CD4-positive, alpha-beta T cell (primary cell): ENCODE measurements at regions not wholly inside any gene's neighbourhood (a gene's known extent, or its start where the extent isn't known, plus 50 kb on each side); places are given as distances from the start of the nearest gene placed in this dataset.

Source experiments
- ATAC-seq: fragments of 200-7000 bp; cut with Tn5 transposase; one replicate; pipeline ENCODE4 v1.10.0; 2022; ENCODE audit warnings: mild to moderate bottlenecking; ENCODE audit not compliant: poor library complexity
- CTCF ChIA-PET: fragments of 350-600 bp; sonication (Branson Sonifier 250); formaldehyde crosslinking; loops from one replicate; lab custom pipeline; 2021; ENCODE audit warnings: antibody characterized with exemption, inconsistent platforms; lab: Charles Lee
- POLR2A ChIA-PET: fragments of 350-600 bp; sonication (Branson Sonifier 250); formaldehyde crosslinking; loops from one replicate; lab custom pipeline; 2021; ENCODE audit warnings: antibody characterized with exemption, inconsistent platforms; lab: Charles Lee
- DNase-seq, 14 experiments: peaks; one replicate each; pipeline ENCODE4 v3.0.0-alpha.2; 2013 to 2020; ENCODE audit warnings: mixed read lengths in 2 of 14
- H3K27ac ChIP-seq, 2 donors: one replicate each; pipeline versions ENCODE4 v1.5.1 to v1.7.0; 2013; ENCODE audit warnings: low read length in 2 of 2, low read depth in 1 of 2, mild to moderate bottlenecking in 1 of 2
- H3K27me3 ChIP-seq, 2 experiments: 1 replicate in 1 of 2; 2 replicates in 1 of 2; pipeline versions ENCODE4 v1.6.1 to v1.7.0; 2013; ENCODE audit warnings: low read length in 2 of 2, control low read depth in 1 of 2, mild to moderate bottlenecking in 1 of 2, moderate library complexity in 1 of 2; ENCODE audit not compliant: insufficient read depth in 2 of 2, control insufficient read depth in 1 of 2
- H3K36me3 ChIP-seq: one replicate; pipeline ENCODE4 v1.6.1; 2013; ENCODE audit warnings: low read length, control low read depth; ENCODE audit not compliant: insufficient read depth
- H3K4me1 ChIP-seq: one replicate; pipeline ENCODE4 v1.6.1; 2013; ENCODE audit warnings: low read length, control low read depth; ENCODE audit not compliant: insufficient read depth
- H3K4me3 ChIP-seq: one replicate; pipeline ENCODE4 v1.5.1; 2013; ENCODE audit warnings: mild to moderate bottlenecking, low read length, moderate library complexity
- H3K9me3 ChIP-seq, 2 experiments: 1 replicate in 1 of 2; 2 replicates in 1 of 2; pipeline versions ENCODE4 v1.6.1 to v1.7.0; 2013; ENCODE audit warnings: low read length in 2 of 2, mild to moderate bottlenecking in 2 of 2, control low read depth in 1 of 2, moderate library complexity in 1 of 2; ENCODE audit not compliant: control insufficient read depth in 1 of 2, insufficient read depth in 1 of 2
- H3K27ac Mint-ChIP-seq: one replicate; pipeline ENCODE4 v1.8.0; 2020; ENCODE audit warnings: mixed read lengths
- H3K27me3 Mint-ChIP-seq: one replicate; pipeline ENCODE4 v1.8.0; 2021; ENCODE audit warnings: mixed read lengths
- H3K36me3 Mint-ChIP-seq: one replicate; pipeline ENCODE4 v1.8.0; 2021; ENCODE audit warnings: low read depth, mixed read lengths
- H3K4me1 Mint-ChIP-seq: one replicate; pipeline ENCODE4 v1.8.0; 2021; ENCODE audit warnings: low read depth, mixed read lengths
- H3K4me3 Mint-ChIP-seq: one replicate; pipeline ENCODE4 v1.8.0; 2020; ENCODE audit warnings: mild to moderate bottlenecking, mixed read lengths
- H3K9me3 Mint-ChIP-seq: one replicate; pipeline ENCODE4 v1.8.0; 2020; ENCODE audit warnings: mixed read lengths
- intact Hi-C, 2 experiments: fragments of 100-400 bp; cut with DNase I in 1 of 2; cut with micrococcal nuclease in 1 of 2; formaldehyde crosslinking; loops; one replicate each; pipeline versions ENCODE4 v1.15.1 to v1.9.0; 2023 to 2025; cut with DNase I, micrococcal nuclease
- TF ChIP-seq, protein P1 (sequence below): fragments of 200-600 bp; IDR thresholded peaks from one replicate; pipeline ENCODE4 v1.8.0; 2022; ENCODE audit warnings: antibody characterized with exemption, mild to moderate bottlenecking

DNA sequence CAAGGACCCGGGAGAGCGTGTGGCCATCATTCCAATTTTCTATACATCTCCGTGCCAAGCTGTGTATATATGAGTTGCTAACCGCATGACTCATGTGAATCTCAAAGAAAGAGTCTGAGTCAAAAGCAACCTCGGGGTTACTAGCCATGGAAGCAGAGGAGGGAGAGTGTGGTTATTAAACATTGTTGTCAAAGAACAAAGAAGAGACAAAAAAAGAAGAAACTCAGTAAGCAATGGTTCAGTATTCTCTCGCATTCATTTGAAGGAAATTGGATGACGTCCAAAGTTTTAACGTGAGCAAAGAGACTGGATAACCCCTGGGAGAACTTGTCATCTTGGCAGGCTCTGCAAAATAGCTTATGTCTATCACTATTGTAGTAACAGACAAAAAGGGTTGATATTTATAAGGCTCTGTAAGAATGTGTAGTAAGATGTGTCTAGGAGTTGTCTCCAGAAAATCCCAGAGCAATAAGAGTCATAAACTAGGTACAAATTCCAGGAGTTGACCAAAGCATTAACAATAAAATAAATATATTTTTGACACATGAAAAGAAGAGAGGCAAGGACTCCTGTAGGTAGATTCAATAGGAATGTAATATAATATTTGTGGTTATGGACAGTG, 52.8 kb upstream of the GRM7 start:
- H3K9me3 Mint-ChIP-seq: peaks cover 2% of the 10 kb centered on the region
- no peaks in the 10 kb centered on the region for H3K27me3 Mint-ChIP-seq
- intact Hi-C loops: no loop called here
- ChIA-PET POLR2A (no interaction called here), CTCF (no interaction called here)
- H3K36me3 Mint-ChIP-seq: no peaks in the 10 kb centered on the region
- H3K27me3 ChIP-seq: no peaks in the 10 kb centered on the region
- H3K4me3 Mint-ChIP-seq: no peak overlapping the region
- no peak for ATAC-seq
- DNase-seq: no peak
- TF ChIP-seq, protein P1, sequence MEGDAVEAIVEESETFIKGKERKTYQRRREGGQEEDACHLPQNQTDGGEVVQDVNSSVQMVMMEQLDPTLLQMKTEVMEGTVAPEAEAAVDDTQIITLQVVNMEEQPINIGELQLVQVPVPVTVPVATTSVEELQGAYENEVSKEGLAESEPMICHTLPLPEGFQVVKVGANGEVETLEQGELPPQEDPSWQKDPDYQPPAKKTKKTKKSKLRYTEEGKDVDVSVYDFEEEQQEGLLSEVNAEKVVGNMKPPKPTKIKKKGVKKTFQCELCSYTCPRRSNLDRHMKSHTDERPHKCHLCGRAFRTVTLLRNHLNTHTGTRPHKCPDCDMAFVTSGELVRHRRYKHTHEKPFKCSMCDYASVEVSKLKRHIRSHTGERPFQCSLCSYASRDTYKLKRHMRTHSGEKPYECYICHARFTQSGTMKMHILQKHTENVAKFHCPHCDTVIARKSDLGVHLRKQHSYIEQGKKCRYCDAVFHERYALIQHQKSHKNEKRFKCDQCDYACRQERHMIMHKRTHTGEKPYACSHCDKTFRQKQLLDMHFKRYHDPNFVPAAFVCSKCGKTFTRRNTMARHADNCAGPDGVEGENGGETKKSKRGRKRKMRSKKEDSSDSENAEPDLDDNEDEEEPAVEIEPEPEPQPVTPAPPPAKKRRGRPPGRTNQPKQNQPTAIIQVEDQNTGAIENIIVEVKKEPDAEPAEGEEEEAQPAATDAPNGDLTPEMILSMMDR: no peak
- H3K4me1 Mint-ChIP-seq: no peaks in the 10 kb centered on the region
- no peaks in the 10 kb centered on the region for H3K36me3 ChIP-seq
- H3K27ac Mint-ChIP-seq: no peak overlapping the region
- no peak overlapping the region for H3K4me3 ChIP-seq
- H3K9me3 ChIP-seq: no peaks in the 10 kb centered on the region
- no peak overlapping the region for H3K27ac ChIP-seq
- H3K4me1 ChIP-seq: no peaks in the 10 kb centered on the region

GRCh38 chr3:6809349-6809748, 51.6 kb upstream of the GRM7 start:
- no peaks in the 10 kb centered on the region for H3K27me3 ChIP-seq
- DNase-seq (no peak), ATAC-seq (no peak)
- TF ChIP-seq, protein P1: no peak
- peaks cover 0 to 8% of the 10 kb centered on the region in 2 experiments for H3K9me3 ChIP-seq
- no peaks in the 10 kb centered on the region for H3K27me3 Mint-ChIP-seq
- H3K27ac Mint-ChIP-seq: no peak overlapping the region
- POLR2A ChIA-PET: no interaction called here
- H3K36me3 Mint-ChIP-seq: no peaks in the 10 kb centered on the region
- no peaks in the 10 kb centered on the region for H3K36me3 ChIP-seq
- H3K4me3 ChIP-seq: no peak overlapping the region
- intact Hi-C loops: no loop called here
- no peak overlapping the region for H3K4me3 Mint-ChIP-seq
- H3K4me1 ChIP-seq: no peaks in the 10 kb centered on the region
- no peaks in the 10 kb centered on the region for H3K4me1 Mint-ChIP-seq
- H3K27ac ChIP-seq: no peak overlapping the region
- H3K9me3 Mint-ChIP-seq: peaks cover 2% of the 10 kb centered on the region
- CTCF ChIA-PET: no interaction called here
